Activated B cell treated with CpG ODN at 0.5 μM for 24 hours (primary cell): ENCODE measurements at regions not wholly inside any gene's neighbourhood (a gene's known extent, or its start where the extent isn't known, plus 50 kb on each side); places are given as distances from the start of the nearest gene placed in this dataset.

Source experiments
- ATAC-seq: fragments of 200-7000 bp; cut with Tn5 transposase; one replicate; pipeline ENCODE4 v1.10.0; 2021; ENCODE audit warnings: low read depth, mild to moderate bottlenecking, moderate library complexity
- CTCF ChIA-PET: fragments of 350-600 bp; sonication (Branson Sonifier 250); formaldehyde crosslinking; loops from one replicate; lab custom pipeline; 2021; ENCODE audit warnings: antibody characterized with exemption; lab: Charles Lee
- POLR2A ChIA-PET: fragments of 350-600 bp; sonication (Branson Sonifier 250); formaldehyde crosslinking; loops from one replicate; lab custom pipeline; 2021; ENCODE audit warnings: antibody characterized with exemption; lab: Charles Lee
- DNase-seq: peaks from one replicate; pipeline ENCODE4 v3.0.0; 2022
- H3K27ac Mint-ChIP-seq: one replicate; pipeline ENCODE4 v1.8.0; 2020; ENCODE audit warnings: mixed read lengths
- H3K27me3 Mint-ChIP-seq: one replicate; pipeline ENCODE4 v1.8.0; 2021; ENCODE audit warnings: mixed read lengths
- H3K36me3 Mint-ChIP-seq: one replicate; pipeline ENCODE4 v1.8.0; 2021; ENCODE audit warnings: low read depth, mixed read lengths
- H3K4me1 Mint-ChIP-seq: one replicate; pipeline ENCODE4 v1.8.0; 2021; ENCODE audit warnings: mixed read lengths
- H3K4me3 Mint-ChIP-seq: one replicate; pipeline ENCODE4 v1.8.0; 2020; ENCODE audit warnings: mild to moderate bottlenecking, mixed read lengths
- H3K9me3 Mint-ChIP-seq: one replicate; pipeline ENCODE4 v1.8.0; 2020; ENCODE audit warnings: mixed read lengths
- intact Hi-C: fragments of 100-400 bp; cut with micrococcal nuclease; formaldehyde crosslinking; loops from one replicate; pipeline ENCODE4 v1.15.1; 2024
- TF ChIP-seq, protein P1 (sequence below): fragments of 200-600 bp; IDR thresholded peaks from one replicate; pipeline ENCODE4 v1.8.0; 2022; ENCODE audit warnings: antibody characterized with exemption, mild to moderate bottlenecking

DNA sequence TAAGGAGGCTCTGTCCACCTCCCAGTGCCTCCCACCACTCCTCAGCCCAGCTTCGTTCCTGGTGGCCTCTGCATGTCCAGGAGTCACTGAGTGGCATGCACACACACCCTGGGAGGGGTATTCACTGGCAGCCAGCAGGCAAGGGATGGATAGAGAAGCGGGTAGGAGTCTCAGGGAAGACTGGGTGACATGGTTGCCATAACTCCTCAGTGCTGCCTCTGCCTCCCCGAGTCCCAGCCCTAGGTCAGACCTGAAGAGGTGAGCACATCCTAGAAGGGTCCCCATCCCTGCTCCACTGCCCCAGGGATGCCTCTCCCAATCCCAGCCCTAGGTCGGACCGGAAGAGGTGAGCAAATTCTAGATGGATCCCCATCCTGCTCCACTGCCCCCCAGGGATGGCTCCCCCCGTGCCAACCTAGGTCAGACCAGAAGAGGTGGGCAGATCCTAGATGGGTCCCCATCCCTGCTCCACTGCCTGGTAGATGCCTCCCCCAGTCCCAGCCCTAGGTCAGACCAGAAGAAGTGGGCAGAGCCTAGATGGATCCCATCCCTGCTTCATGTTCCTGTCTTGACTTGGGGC is 197.0 kb downstream of the IRF8 start:
- intact Hi-C loops, result no loop called here
- no peak overlapping the region for H3K4me3 Mint-ChIP-seq
- DNase-seq, result no peak
- H3K27ac Mint-ChIP-seq, result no peak overlapping the region
- ChIA-PET POLR2A (no interaction called here), CTCF (no interaction called here)
- ATAC-seq, result no peak
- TF ChIP-seq, protein P1, sequence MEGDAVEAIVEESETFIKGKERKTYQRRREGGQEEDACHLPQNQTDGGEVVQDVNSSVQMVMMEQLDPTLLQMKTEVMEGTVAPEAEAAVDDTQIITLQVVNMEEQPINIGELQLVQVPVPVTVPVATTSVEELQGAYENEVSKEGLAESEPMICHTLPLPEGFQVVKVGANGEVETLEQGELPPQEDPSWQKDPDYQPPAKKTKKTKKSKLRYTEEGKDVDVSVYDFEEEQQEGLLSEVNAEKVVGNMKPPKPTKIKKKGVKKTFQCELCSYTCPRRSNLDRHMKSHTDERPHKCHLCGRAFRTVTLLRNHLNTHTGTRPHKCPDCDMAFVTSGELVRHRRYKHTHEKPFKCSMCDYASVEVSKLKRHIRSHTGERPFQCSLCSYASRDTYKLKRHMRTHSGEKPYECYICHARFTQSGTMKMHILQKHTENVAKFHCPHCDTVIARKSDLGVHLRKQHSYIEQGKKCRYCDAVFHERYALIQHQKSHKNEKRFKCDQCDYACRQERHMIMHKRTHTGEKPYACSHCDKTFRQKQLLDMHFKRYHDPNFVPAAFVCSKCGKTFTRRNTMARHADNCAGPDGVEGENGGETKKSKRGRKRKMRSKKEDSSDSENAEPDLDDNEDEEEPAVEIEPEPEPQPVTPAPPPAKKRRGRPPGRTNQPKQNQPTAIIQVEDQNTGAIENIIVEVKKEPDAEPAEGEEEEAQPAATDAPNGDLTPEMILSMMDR, result no peak
- no peaks in the 10 kb centered on the region for H3K4me1 Mint-ChIP-seq
- peaks cover 4% of the 10 kb centered on the region for H3K27me3 Mint-ChIP-seq
- no peaks in the 10 kb centered on the region for H3K36me3 Mint-ChIP-seq
- H3K9me3 Mint-ChIP-seq, result no peaks in the 10 kb centered on the region

DNA sequence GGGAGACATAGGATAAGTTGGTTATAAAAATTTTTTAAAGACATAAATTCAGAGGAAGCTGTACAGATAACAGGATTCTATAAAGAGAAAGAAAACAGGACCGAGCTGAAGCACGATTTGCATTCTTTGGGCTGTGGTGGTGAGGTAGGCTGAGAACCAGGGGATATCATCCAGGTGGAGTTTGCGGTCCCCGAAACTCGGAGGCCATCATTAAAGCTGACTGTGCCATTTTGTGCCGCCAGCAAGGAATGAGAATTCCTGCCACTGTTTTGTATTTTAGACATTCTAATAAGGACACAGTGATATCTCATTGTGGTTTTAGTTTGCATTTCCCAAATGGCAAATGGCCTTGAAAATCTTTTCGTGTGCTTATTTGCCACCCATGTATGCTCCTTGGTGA is 197.9 kb downstream of the IRF8 start:
- Mint-ChIP-seq H3K4me1 (no peaks in the 10 kb centered on the region), H3K27me3 (peaks cover 4% of the 10 kb centered on the region), H3K4me3 (no peak overlapping the region), H3K36me3 (no peaks in the 10 kb centered on the region), H3K9me3 (no peaks in the 10 kb centered on the region), H3K27ac (no peak overlapping the region)
- POLR2A ChIA-PET, result no interaction called here
- TF ChIP-seq, protein P1, result no peak
- DNase-seq (no peak), ATAC-seq (no peak)
- intact Hi-C loops, result no loop called here
- CTCF ChIA-PET, result no interaction called here

DNA sequence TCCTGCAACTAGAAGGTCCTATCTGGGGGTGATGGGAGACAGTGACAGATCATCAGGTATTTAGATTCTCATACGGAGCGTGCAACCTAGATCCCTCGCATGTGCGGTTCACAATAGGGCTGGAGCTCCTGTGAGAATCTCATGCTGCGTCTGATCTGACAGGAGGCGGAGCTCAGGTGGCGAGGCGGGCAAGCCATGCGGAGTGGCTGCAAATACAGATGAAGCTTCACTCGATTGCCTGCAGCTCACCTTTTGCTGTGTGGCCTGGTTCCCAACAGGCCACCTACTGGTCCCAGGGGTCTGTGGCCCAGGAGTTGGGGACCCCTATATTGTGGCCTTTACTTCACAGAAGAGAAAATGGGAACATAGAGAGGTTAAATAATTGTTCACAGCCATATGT is 200.4 kb downstream of the IRF8 start:
- TF ChIP-seq, protein P1, result no peak
- DNase-seq (no peak), ATAC-seq (no peak)
- H3K27ac Mint-ChIP-seq, result no peak overlapping the region
- intact Hi-C loops, result no loop called here
- no peak overlapping the region for H3K4me3 Mint-ChIP-seq
- ChIA-PET CTCF (no interaction called here), POLR2A (no interaction called here)
- H3K4me1 Mint-ChIP-seq, result no peaks in the 10 kb centered on the region
- peaks cover 4% of the 10 kb centered on the region for H3K27me3 Mint-ChIP-seq
- no peaks in the 10 kb centered on the region for H3K9me3 Mint-ChIP-seq
- no peaks in the 10 kb centered on the region for H3K36me3 Mint-ChIP-seq

DNA sequence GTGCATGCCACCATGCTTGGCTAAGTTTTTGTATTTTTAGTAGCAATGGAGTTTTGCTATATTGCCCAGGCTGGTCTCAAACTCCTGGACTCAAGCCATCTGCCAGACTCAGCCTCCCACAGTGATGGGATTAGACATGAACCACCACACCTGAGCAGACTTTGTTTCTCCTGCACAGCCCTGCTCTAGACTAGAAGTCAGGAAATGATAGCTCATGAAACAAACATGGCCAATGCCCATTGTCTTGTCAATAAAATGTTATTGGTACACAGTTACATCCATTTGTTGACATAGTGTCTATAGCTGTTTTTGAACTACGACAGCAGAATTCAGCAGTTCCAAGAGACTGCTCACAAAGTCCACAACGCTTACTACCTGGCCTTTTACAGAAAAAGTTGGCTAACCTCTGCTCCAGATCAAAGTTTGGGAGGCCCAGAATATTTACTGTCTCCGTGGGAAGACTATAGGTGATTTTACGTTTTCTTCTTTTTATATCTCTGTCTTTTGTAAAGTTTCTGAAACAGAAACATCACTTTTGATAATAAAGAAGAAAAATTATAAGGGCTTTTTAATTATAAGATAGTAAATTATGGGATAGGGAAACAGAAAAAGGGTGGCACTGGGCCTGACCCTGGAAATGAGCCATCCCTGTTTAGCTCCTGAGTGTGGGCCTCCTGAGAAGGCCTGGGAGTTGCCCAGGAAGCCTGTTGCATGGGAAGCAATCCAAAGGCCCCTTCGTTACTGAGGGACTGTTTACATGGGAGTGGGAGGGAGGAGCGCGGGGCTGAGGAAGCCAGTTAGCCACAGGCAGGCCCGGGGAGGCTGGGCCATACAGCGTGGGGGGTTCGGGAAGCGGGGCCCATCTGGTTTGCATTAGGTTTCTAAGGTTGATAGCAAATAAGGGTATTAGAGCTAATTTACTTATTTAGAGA is 201.5 kb downstream of the IRF8 start:
- H3K36me3 Mint-ChIP-seq, result no peaks in the 10 kb centered on the region
- intact Hi-C loops, result no loop called here
- DNase-seq, result no peak
- H3K27ac Mint-ChIP-seq, result no peak overlapping the region
- H3K27me3 Mint-ChIP-seq, result peaks cover 4% of the 10 kb centered on the region
- no peak overlapping the region for H3K4me3 Mint-ChIP-seq
- H3K9me3 Mint-ChIP-seq, result no peaks in the 10 kb centered on the region
- no peaks in the 10 kb centered on the region for H3K4me1 Mint-ChIP-seq
- ChIA-PET POLR2A (no interaction called here), CTCF (no interaction called here)
- TF ChIP-seq, protein P1, result no peak
- ATAC-seq, result no peak

DNA sequence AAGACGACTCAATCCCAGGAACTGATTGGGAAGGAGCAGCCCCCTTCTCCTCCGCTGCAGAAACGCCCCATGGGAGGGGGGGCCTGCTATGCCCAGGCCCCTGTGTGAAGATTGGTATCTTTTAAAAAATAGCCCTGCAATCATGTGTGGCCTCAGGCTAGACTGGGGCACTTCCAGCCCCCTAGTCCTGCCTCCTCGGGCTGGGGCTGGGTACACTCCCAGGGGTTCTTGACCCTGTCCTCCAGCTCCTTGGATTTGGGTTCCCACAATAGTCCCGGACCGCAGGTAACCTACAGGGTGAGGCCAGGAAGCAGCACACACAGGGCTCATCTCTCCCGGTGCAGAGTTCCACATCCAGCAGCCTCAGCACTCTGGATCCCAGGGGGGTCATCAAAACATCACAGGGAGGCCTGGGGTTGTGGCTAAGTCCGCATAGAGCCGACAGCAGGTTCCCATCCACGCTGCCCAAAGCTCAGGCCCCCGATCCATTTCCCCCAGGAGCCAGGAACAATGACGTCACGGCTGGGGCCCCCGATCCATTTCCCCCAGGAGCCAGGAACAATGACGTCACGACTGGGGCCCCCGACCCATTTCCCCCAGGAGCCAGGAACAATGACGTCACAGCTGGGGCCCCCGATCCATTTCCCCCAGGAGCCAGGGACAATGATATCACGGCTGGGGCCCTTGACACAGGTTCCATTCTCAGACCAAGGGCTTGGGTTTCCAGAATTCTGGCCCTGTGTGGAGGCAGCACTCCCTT is 202.4 kb downstream of the IRF8 start:
- ATAC-seq (no peak), DNase-seq (no peak)
- Mint-ChIP-seq H3K27me3 (peaks cover 4% of the 10 kb centered on the region), H3K27ac (no peak overlapping the region), H3K4me1 (no peaks in the 10 kb centered on the region), H3K4me3 (no peak overlapping the region), H3K36me3 (no peaks in the 10 kb centered on the region), H3K9me3 (no peaks in the 10 kb centered on the region)
- ChIA-PET POLR2A (no interaction called here), CTCF (no interaction called here)
- intact Hi-C loops, result no loop called here
- TF ChIP-seq, protein P1, result no peak
